ENCODE measurements at regions not wholly inside any gene's neighbourhood (a gene's known extent, or its start where the extent isn't known, plus 50 kb on each side); places are given as distances from the start of the nearest gene placed in this dataset.

DNA sequence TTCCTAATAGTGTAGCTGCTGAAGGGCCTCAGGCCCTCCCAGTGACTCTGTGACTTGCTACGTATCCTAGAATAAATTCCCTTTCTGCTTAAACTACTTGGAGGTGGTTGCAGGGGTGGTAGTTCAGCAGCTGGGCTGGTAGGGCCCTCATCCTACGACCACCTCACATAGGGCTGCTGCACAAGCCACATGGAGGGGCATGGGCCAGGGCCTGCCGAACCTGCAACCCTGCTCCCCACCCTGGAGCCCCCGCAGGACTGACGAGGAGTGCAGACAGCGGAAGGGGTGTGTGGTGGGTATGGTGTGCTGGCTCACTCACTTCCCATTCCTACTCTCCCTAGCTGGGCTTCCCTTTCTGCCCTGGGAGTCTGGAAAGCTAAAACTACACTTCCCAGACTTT is 56.2 kb upstream of the MLN start:
- Histone ChIP-seq H4K20me1 (ENCODE audit: insufficient read depth, low read depth, low read length) (no peaks in the 10 kb centered on the region), H3K79me2 (ENCODE audit: low read length) (no peaks in the 10 kb centered on the region), H3K4me3 (ENCODE audit: low read length) (no peak overlapping the region), H3K27me3 (ENCODE audit: low read length) (no peaks in the 10 kb centered on the region), H3K9me2 (replicated peaks; ENCODE audit: insufficient read depth, low read length) (no peaks in the 10 kb centered on the region), H3K4me2 (ENCODE audit: low read depth, low read length, poor library complexity, severe bottlenecking) (no peak overlapping the region), H3K36me3 (ENCODE audit: insufficient read depth, low read length) (no peaks in the 10 kb centered on the region), H2AFZ (ENCODE audit: low read length) (no peak overlapping the region), H3K27ac (ENCODE audit: low read length) (no peak overlapping the region), H3K4me1 (ENCODE audit: low read length) (no peaks in the 10 kb centered on the region), H3K9me3 (ENCODE audit: low read length) (no peaks in the 10 kb centered on the region), H3K9ac (ENCODE audit: low read length) (no peak overlapping the region)
- DNase-seq = no peak

DNA sequence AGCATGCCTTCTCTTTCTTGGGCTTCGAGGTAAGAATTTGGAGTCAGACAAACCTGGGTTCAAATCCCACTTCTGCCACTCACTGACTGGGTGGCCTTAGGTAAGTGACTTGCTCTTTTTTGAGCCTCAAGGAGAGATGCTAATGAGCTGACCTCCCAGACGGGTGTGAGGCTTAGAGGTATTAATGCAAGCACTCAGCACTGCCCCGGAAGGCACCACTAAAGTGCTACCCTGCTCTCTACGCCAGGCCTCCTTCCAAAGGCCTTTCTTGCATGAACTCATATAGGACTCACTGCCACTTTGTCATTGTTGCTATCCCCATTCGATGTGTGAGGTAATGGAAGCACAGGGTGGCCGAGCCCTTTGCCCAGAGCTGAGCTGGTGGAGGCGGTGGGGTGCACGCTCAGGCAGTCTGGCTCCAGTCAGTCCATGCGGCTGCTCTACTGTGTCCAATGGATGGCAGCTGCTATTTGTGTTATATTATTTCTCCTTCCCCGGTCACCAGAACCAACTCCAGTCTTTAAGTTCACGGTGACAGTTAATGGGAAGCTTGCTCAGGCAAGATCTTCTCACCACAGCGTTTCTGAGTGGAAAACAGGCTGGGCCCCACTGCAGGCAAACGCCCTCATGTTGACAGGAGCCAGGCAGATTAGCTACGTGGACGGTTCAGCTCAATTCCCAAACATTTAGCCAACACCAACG is 55.2 kb upstream of the MLN start:
- H3K79me2 ChIP-seq (ENCODE audit: low read length) = no peaks in the 10 kb centered on the region
- no peak overlapping the region for H3K4me2 ChIP-seq (ENCODE audit: low read depth, low read length, poor library complexity, severe bottlenecking)
- H4K20me1 ChIP-seq (ENCODE audit: insufficient read depth, low read depth, low read length) = no peaks in the 10 kb centered on the region
- no peaks in the 10 kb centered on the region for H3K4me1 ChIP-seq (ENCODE audit: low read length)
- no peak overlapping the region for H3K4me3 ChIP-seq (ENCODE audit: low read length)
- no peaks in the 10 kb centered on the region for H3K36me3 ChIP-seq (ENCODE audit: insufficient read depth, low read length)
- H3K27ac ChIP-seq (ENCODE audit: low read length) = no peak overlapping the region
- no peaks in the 10 kb centered on the region for H3K27me3 ChIP-seq (ENCODE audit: low read length)
- H3K9me3 ChIP-seq (ENCODE audit: low read length) = no peaks in the 10 kb centered on the region
- H3K9me2 ChIP-seq (replicated peaks; ENCODE audit: insufficient read depth, low read length) = no peaks in the 10 kb centered on the region
- no peak overlapping the region for H3K9ac ChIP-seq (ENCODE audit: low read length)
- DNase-seq = no peak
- no peak overlapping the region for H2AFZ ChIP-seq (ENCODE audit: low read length)

DNA sequence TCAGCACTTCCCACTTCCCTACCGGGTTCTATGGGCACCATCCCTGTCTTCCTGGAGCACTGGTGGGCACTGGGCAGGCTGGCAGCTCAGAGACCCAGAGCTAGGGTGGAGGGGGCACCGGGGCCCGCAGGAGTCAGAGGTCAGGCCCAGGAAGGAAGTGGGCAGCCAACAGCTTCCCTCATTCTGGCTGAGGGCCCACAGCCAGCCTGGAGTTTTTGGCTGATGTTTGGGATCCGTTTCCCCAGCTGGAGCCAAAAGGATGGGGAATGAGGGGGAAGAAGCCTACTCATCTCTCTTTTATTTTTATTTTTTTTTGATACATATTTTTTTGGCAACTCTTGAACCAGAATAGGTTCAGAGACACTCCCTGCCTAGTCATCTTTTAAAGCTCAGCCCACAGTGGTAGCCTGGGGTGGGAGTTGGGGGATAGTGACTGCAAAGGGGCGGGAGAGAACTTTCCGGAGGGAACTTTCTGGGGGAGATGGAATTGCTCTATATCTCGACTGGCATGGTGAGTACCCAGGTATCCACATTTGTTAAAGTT is 54.2 kb upstream of the MLN start:
- Histone ChIP-seq H3K79me2 (ENCODE audit: low read length) (no peaks in the 10 kb centered on the region), H3K9me3 (ENCODE audit: low read length) (no peaks in the 10 kb centered on the region), H3K4me2 (ENCODE audit: low read depth, low read length, poor library complexity, severe bottlenecking) (no peak overlapping the region), H3K9ac (ENCODE audit: low read length) (no peak overlapping the region), H3K27me3 (ENCODE audit: low read length) (no peaks in the 10 kb centered on the region), H3K36me3 (ENCODE audit: insufficient read depth, low read length) (no peaks in the 10 kb centered on the region), H2AFZ (ENCODE audit: low read length) (no peak overlapping the region), H3K27ac (ENCODE audit: low read length) (no peak overlapping the region), H3K4me1 (ENCODE audit: low read length) (no peaks in the 10 kb centered on the region), H4K20me1 (ENCODE audit: insufficient read depth, low read depth, low read length) (no peaks in the 10 kb centered on the region), H3K9me2 (replicated peaks; ENCODE audit: insufficient read depth, low read length) (no peaks in the 10 kb centered on the region), H3K4me3 (ENCODE audit: low read length) (no peak overlapping the region)
- DNase-seq = no peak

DNA sequence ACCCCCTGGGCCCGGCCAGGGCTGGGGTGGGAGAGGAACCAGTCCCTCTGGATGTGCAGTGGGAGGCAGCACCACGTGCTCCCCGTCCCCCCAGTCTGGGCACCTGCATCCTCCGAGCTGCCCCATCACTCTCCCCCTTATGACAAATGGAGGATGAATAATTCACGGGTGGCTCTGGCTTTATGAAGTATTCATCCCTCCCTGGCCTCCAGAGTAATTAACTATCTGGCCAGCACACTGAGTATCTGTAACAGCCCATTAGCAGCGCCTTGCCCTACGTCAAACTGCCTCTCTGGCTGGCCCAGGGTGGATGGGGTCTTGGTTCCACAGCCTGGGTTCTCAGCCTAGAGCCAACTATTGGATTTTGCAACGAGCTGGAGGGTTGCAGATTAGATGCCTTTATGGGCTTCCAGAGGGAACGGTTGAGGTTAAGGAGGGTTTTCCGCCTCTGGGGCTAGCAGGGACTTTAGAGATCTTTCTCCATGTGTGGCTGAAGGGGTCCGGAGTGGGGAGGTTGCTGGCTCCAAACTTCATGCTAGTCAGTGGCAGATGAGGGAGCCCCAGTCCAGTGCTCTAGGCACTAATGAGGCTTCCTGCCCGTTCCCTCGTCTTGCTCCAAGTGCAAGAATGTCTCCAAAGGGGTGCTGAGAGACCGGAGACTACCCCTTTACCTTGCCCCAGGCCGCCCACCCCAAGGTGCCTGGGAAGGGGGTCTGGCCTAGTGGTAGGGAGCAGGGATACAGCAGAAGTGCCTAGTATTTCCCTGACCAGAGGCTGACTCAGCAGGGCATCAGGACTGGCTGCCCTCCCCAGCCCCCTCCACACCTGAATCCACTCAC is 53.5 kb upstream of the MLN start:
- H3K36me3 ChIP-seq (ENCODE audit: insufficient read depth, low read length) = no peaks in the 10 kb centered on the region
- no peaks in the 10 kb centered on the region for H3K9me2 ChIP-seq (replicated peaks; ENCODE audit: insufficient read depth, low read length)
- no peaks in the 10 kb centered on the region for H4K20me1 ChIP-seq (ENCODE audit: insufficient read depth, low read depth, low read length)
- H3K9me3 ChIP-seq (ENCODE audit: low read length) = no peaks in the 10 kb centered on the region
- no peaks in the 10 kb centered on the region for H3K79me2 ChIP-seq (ENCODE audit: low read length)
- H3K4me3 ChIP-seq (ENCODE audit: low read length) = no peak overlapping the region
- no peak for DNase-seq
- no peaks in the 10 kb centered on the region for H3K27me3 ChIP-seq (ENCODE audit: low read length)
- no peak overlapping the region for H2AFZ ChIP-seq (ENCODE audit: low read length)
- no peak overlapping the region for H3K9ac ChIP-seq (ENCODE audit: low read length)
- H3K4me1 ChIP-seq (ENCODE audit: low read length) = no peaks in the 10 kb centered on the region
- H3K4me2 ChIP-seq (ENCODE audit: low read depth, low read length, poor library complexity, severe bottlenecking) = no peak overlapping the region
- H3K27ac ChIP-seq (ENCODE audit: low read length) = no peak overlapping the region

DNA sequence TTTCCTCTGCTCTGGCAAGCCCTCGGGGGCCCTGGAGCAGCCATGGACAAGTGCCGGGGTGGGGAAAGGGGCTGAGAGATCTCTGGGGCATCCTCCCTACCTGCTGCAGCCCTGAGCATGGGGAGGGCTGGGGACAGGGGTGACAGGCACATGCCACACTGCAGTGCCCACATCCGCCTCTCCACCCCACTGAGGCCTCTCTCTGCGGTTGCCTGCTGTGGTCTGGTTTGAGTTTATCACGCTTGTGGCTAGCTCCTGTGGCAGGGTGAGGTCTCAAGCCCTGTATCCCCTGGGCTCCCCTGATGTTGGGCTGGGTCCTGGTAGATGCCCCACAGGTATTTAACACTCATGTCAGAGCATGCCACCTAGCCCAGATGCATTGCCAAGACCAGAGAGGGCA is 52.9 kb upstream of the MLN start:
- Histone ChIP-seq H4K20me1 (ENCODE audit: insufficient read depth, low read depth, low read length) (no peaks in the 10 kb centered on the region), H3K9me2 (replicated peaks; ENCODE audit: insufficient read depth, low read length) (no peaks in the 10 kb centered on the region), H2AFZ (ENCODE audit: low read length) (no peak overlapping the region), H3K9me3 (ENCODE audit: low read length) (no peaks in the 10 kb centered on the region), H3K4me2 (ENCODE audit: low read depth, low read length, poor library complexity, severe bottlenecking) (no peak overlapping the region), H3K4me3 (ENCODE audit: low read length) (no peak overlapping the region), H3K27ac (ENCODE audit: low read length) (no peak overlapping the region), H3K27me3 (ENCODE audit: low read length) (no peaks in the 10 kb centered on the region), H3K79me2 (ENCODE audit: low read length) (no peaks in the 10 kb centered on the region), H3K36me3 (ENCODE audit: insufficient read depth, low read length) (no peaks in the 10 kb centered on the region), H3K9ac (ENCODE audit: low read length) (no peak overlapping the region), H3K4me1 (ENCODE audit: low read length) (no peaks in the 10 kb centered on the region)
- no peak for DNase-seq

DNA sequence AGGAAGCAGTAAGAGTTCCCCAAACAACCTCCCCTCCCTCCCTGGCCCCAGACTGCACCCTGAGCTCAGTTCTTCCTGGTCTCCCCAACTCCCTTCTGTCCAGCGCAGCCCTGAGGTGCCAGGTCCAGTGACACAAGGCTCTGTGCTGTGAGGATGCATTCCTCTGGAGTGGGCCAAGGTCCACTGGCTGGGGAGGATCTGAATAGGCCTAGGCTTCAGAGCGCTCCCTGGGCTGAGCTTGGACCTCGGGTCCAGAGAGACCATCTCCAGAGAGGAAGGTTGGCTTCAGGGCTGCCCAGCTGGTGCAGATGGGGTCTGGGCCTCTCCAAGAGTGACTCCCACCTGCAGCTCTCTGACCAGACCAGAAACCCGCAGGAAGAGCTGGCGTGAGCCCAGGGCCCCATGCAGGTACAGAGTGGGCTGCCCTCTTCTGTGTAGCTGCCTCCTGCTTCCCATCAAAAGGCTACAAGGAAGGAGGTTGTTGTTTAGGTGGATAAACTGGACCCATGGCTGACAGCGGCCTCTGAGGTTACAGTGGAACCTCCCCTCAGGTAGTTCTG is 52.3 kb upstream of the MLN start:
- no peaks in the 10 kb centered on the region for H3K27me3 ChIP-seq (ENCODE audit: low read length)
- H3K36me3 ChIP-seq (ENCODE audit: insufficient read depth, low read length) = no peaks in the 10 kb centered on the region
- no peak overlapping the region for H2AFZ ChIP-seq (ENCODE audit: low read length)
- H3K4me1 ChIP-seq (ENCODE audit: low read length) = no peaks in the 10 kb centered on the region
- no peaks in the 10 kb centered on the region for H3K9me3 ChIP-seq (ENCODE audit: low read length)
- no peak overlapping the region for H3K4me2 ChIP-seq (ENCODE audit: low read depth, low read length, poor library complexity, severe bottlenecking)
- DNase-seq = no peak
- H3K79me2 ChIP-seq (ENCODE audit: low read length) = no peaks in the 10 kb centered on the region
- H3K9me2 ChIP-seq (replicated peaks; ENCODE audit: insufficient read depth, low read length) = no peaks in the 10 kb centered on the region
- H4K20me1 ChIP-seq (ENCODE audit: insufficient read depth, low read depth, low read length) = no peaks in the 10 kb centered on the region
- no peak overlapping the region for H3K27ac ChIP-seq (ENCODE audit: low read length)
- no peak overlapping the region for H3K4me3 ChIP-seq (ENCODE audit: low read length)
- no peak overlapping the region for H3K9ac ChIP-seq (ENCODE audit: low read length)

DNA sequence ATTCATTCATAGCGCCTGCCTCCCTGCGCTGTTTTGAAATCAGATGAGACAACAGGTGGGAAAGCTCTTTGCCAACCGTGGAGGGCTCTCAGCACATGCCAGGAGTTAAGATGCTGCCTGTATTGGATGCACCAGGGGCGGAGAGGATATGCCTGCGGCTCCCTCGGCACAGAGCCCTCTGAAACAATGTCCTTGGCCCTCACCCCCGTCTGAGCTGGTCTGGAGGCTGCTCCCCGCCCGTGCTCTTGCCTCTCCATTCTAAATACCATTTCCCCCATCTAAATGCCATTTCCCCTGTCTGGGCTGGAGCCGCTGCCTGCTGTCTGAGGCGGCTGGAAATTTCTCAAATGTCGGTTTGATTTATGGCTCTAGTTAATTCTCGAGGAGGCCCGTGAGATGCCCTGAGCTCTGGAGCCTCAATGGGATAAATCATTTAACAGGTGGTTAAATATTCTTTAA is 50.8 kb upstream of the MLN start:
- Histone ChIP-seq H3K36me3 (ENCODE audit: insufficient read depth, low read length) (no peaks in the 10 kb centered on the region), H3K79me2 (ENCODE audit: low read length) (no peaks in the 10 kb centered on the region), H4K20me1 (ENCODE audit: insufficient read depth, low read depth, low read length) (no peaks in the 10 kb centered on the region), H3K4me2 (ENCODE audit: low read depth, low read length, poor library complexity, severe bottlenecking) (no peak overlapping the region), H3K9me3 (ENCODE audit: low read length) (no peaks in the 10 kb centered on the region), H3K9ac (ENCODE audit: low read length) (no peak overlapping the region), H3K4me3 (ENCODE audit: low read length) (no peak overlapping the region), H2AFZ (ENCODE audit: low read length) (no peak overlapping the region), H3K9me2 (replicated peaks; ENCODE audit: insufficient read depth, low read length) (no peaks in the 10 kb centered on the region), H3K4me1 (ENCODE audit: low read length) (no peaks in the 10 kb centered on the region), H3K27me3 (ENCODE audit: low read length) (no peaks in the 10 kb centered on the region), H3K27ac (ENCODE audit: low read length) (no peak overlapping the region)
- DNase-seq = no peak

DNA sequence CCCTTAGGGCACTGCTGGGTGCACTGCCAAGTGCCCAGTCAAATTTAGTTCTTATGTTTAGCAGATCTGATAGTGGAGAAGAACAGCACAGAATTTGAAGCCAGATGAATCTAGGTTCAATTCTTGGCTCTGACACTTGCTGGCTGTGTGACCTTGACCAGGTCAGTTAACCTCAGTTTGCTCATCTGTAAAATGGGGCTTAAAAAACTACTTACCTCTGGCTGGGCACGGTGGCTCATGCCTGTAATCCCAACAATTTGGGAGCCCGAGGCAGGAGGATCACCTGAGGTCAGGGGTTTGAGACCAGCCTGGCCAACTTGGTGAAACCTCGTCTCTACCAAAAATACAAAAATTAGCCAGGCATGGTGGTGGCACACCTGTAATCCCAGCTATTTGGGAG is 49.9 kb upstream of the MLN start:
- Histone ChIP-seq H3K9me2 (replicated peaks; ENCODE audit: insufficient read depth, low read length) (no peaks in the 10 kb centered on the region), H3K9ac (ENCODE audit: low read length) (no peak overlapping the region)

More for the DNA sequence above, 49.9 kb upstream of the MLN start:
- Histone ChIP-seq H2AFZ (ENCODE audit: low read length) (no peak overlapping the region), H3K36me3 (ENCODE audit: insufficient read depth, low read length) (no peaks in the 10 kb centered on the region), H3K27ac (ENCODE audit: low read length) (no peak overlapping the region), H4K20me1 (ENCODE audit: insufficient read depth, low read depth, low read length) (no peaks in the 10 kb centered on the region), H3K79me2 (ENCODE audit: low read length) (no peaks in the 10 kb centered on the region), H3K4me3 (ENCODE audit: low read length) (no peak overlapping the region), H3K4me1 (ENCODE audit: low read length) (no peaks in the 10 kb centered on the region), H3K4me2 (ENCODE audit: low read depth, low read length, poor library complexity, severe bottlenecking) (no peak overlapping the region), H3K27me3 (ENCODE audit: low read length) (no peaks in the 10 kb centered on the region), H3K9me3 (ENCODE audit: low read length) (no peaks in the 10 kb centered on the region)
- DNase-seq = no peak
